ENCODE measurements at regions not wholly inside any gene's neighbourhood (a gene's known extent, or its start where the extent isn't known, plus 50 kb on each side); places are given as distances from the start of the nearest gene placed in this dataset.

- H3K36me3 ChIP-seq (ENCODE audit: control insufficient read depth in 2 of 3, insufficient read depth in 3 of 3, low read length in 3 of 3): no peaks in the 10 kb centered on the region
- H3K27ac ChIP-seq (ENCODE audit: low read depth, low read length): no peak overlapping the region
- no peaks in the 10 kb centered on the region for H3K9me3 ChIP-seq (ENCODE audit: control insufficient read depth in 2 of 3, low read length in 3 of 3)
- DNase-seq (no peak), ATAC-seq (no peak)
- Mint-ChIP-seq H3K36me3 (no peaks in the 10 kb centered on the region), H3K4me1 (no peaks in the 10 kb centered on the region), H3K9me3 (peaks cover 0 to 21% (median 6%) of the 10 kb centered on the region in 11 donors), H3K27ac (no peak overlapping the region), H3K4me3 (no peak overlapping the region), H3K27me3 (peaks cover 0 to 25% (median 0%) of the 10 kb centered on the region in 5 donors)
- H3K4me1 ChIP-seq (ENCODE audit: control insufficient read depth in 2 of 2, insufficient read depth in 2 of 2, low read length in 2 of 2): no peaks in the 10 kb centered on the region
- CTCF ChIA-PET: no interaction called here
- no peak overlapping the region for H3K4me3 ChIP-seq (ENCODE audit: low read length)
- intact Hi-C loops (cut with micrococcal nuclease): no loop called here
- POLR2A ChIA-PET: no interaction called here
- H3K27me3 ChIP-seq (ENCODE audit: control insufficient read depth in 2 of 2, insufficient read depth in 2 of 2, low read length in 2 of 2): no peaks in the 10 kb centered on the region
Measured at GRCh38 chr18:78106946-78107345, 857.3 kb downstream of the GALR1 start.

GRCh38 chr18:78107363-78107762 lies 857.7 kb downstream of the GALR1 start:
- CTCF ChIA-PET: no interaction called here
- intact Hi-C loops (cut with micrococcal nuclease): no loop called here
- H3K27me3 ChIP-seq (ENCODE audit: control insufficient read depth in 2 of 2, insufficient read depth in 2 of 2, low read length in 2 of 2): no peaks in the 10 kb centered on the region

GRCh38 chr18:78108554-78108953 lies 858.9 kb downstream of the GALR1 start:
- intact Hi-C loops (cut with micrococcal nuclease): no loop called here
- Histone ChIP-seq H3K4me1 (ENCODE audit: control insufficient read depth in 2 of 2, insufficient read depth in 2 of 2, low read length in 2 of 2) (no peaks in the 10 kb centered on the region), H3K9me3 (ENCODE audit: control insufficient read depth in 2 of 3, low read length in 3 of 3) (no peaks in the 10 kb centered on the region), H3K27me3 (ENCODE audit: control insufficient read depth in 2 of 2, insufficient read depth in 2 of 2, low read length in 2 of 2) (no peaks in the 10 kb centered on the region), H3K36me3 (ENCODE audit: control insufficient read depth in 2 of 3, insufficient read depth in 3 of 3, low read length in 3 of 3) (no peaks in the 10 kb centered on the region), H3K27ac (ENCODE audit: low read depth, low read length) (no peak overlapping the region), H3K4me3 (ENCODE audit: low read length) (no peak overlapping the region)
- ChIA-PET CTCF (no interaction called here), POLR2A (no interaction called here)
- peaks cover 0 to 28% (median 0%) of the 10 kb centered on the region in 5 donors for H3K27me3 Mint-ChIP-seq
- DNase-seq (no peak), ATAC-seq (no peak)
- H3K4me1 Mint-ChIP-seq: no peaks in the 10 kb centered on the region
- H3K36me3 Mint-ChIP-seq: no peaks in the 10 kb centered on the region
- H3K4me3 Mint-ChIP-seq: no peak overlapping the region
- no peak overlapping the region for H3K27ac Mint-ChIP-seq
- peaks cover 0 to 18% (median 4%) of the 10 kb centered on the region in 11 donors for H3K9me3 Mint-ChIP-seq

More at GRCh38 chr18:78107363-78107762, 857.7 kb downstream of the GALR1 start:
- ATAC-seq (no peak), DNase-seq (no peak)
- H3K4me1 ChIP-seq (ENCODE audit: control insufficient read depth in 2 of 2, insufficient read depth in 2 of 2, low read length in 2 of 2): no peaks in the 10 kb centered on the region
- no peak overlapping the region for H3K27ac ChIP-seq (ENCODE audit: low read depth, low read length)
- no peaks in the 10 kb centered on the region for H3K36me3 Mint-ChIP-seq
- H3K27ac Mint-ChIP-seq: no peak overlapping the region
- no peak overlapping the region for H3K4me3 Mint-ChIP-seq
- POLR2A ChIA-PET: no interaction called here
- H3K27me3 Mint-ChIP-seq: peaks cover 0 to 22% (median 0%) of the 10 kb centered on the region in 5 donors
- no peaks in the 10 kb centered on the region for H3K4me1 Mint-ChIP-seq
- no peaks in the 10 kb centered on the region for H3K9me3 ChIP-seq (ENCODE audit: control insufficient read depth in 2 of 3, low read length in 3 of 3)
- H3K4me3 ChIP-seq (ENCODE audit: low read length): no peak overlapping the region
- no peaks in the 10 kb centered on the region for H3K36me3 ChIP-seq (ENCODE audit: control insufficient read depth in 2 of 3, insufficient read depth in 3 of 3, low read length in 3 of 3)
- peaks cover 0 to 21% (median 5%) of the 10 kb centered on the region in 11 donors for H3K9me3 Mint-ChIP-seq

- Histone ChIP-seq H3K4me3 (ENCODE audit: low read length) (no peak overlapping the region), H3K4me1 (ENCODE audit: control insufficient read depth in 2 of 2, insufficient read depth in 2 of 2, low read length in 2 of 2) (no peaks in the 10 kb centered on the region), H3K9me3 (ENCODE audit: control insufficient read depth in 2 of 3, low read length in 3 of 3) (no peaks in the 10 kb centered on the region), H3K27me3 (ENCODE audit: control insufficient read depth in 2 of 2, insufficient read depth in 2 of 2, low read length in 2 of 2) (no peaks in the 10 kb centered on the region), H3K36me3 (ENCODE audit: control insufficient read depth in 2 of 3, insufficient read depth in 3 of 3, low read length in 3 of 3) (no peaks in the 10 kb centered on the region), H3K27ac (ENCODE audit: low read depth, low read length) (no peak overlapping the region)
- peaks cover 0 to 2% (median 0%) of the 10 kb centered on the region in 11 donors for H3K9me3 Mint-ChIP-seq
- POLR2A ChIA-PET: no interaction called here
- DNase-seq (no peak), ATAC-seq (no peak)
- no peak overlapping the region for H3K4me3 Mint-ChIP-seq
- H3K27ac Mint-ChIP-seq: no peak overlapping the region
- CTCF ChIA-PET: no interaction called here
- H3K27me3 Mint-ChIP-seq: peaks cover 0 to 16% (median 0%) of the 10 kb centered on the region in 5 donors
- H3K4me1 Mint-ChIP-seq: no peaks in the 10 kb centered on the region
- no peaks in the 10 kb centered on the region for H3K36me3 Mint-ChIP-seq
- intact Hi-C loops (cut with micrococcal nuclease): no loop called here
Measured at GRCh38 chr18:78113136-78113939, 863.7 kb downstream of the GALR1 start.

GRCh38 chr18:78113940-78114251 lies 864.2 kb downstream of the GALR1 start:
- no peak overlapping the region for H3K27ac ChIP-seq (ENCODE audit: low read depth, low read length)
- POLR2A ChIA-PET: no interaction called here
- ATAC-seq (no peak), DNase-seq (no peak)
- H3K27me3 ChIP-seq (ENCODE audit: control insufficient read depth in 2 of 2, insufficient read depth in 2 of 2, low read length in 2 of 2): no peaks in the 10 kb centered on the region
- no peaks in the 10 kb centered on the region for H3K4me1 ChIP-seq (ENCODE audit: control insufficient read depth in 2 of 2, insufficient read depth in 2 of 2, low read length in 2 of 2)
- H3K9me3 ChIP-seq (ENCODE audit: control insufficient read depth in 2 of 3, low read length in 3 of 3): no peaks in the 10 kb centered on the region
- CTCF ChIA-PET: no interaction called here
- H3K27me3 Mint-ChIP-seq: peaks cover 0 to 16% (median 0%) of the 10 kb centered on the region in 5 donors
- no peaks in the 10 kb centered on the region for H3K36me3 ChIP-seq (ENCODE audit: control insufficient read depth in 2 of 3, insufficient read depth in 3 of 3, low read length in 3 of 3)
- H3K4me3 ChIP-seq (ENCODE audit: low read length): no peak overlapping the region
- peaks cover 0 to 6% (median 1%) of the 10 kb centered on the region in 11 donors for H3K9me3 Mint-ChIP-seq
- intact Hi-C loops (cut with micrococcal nuclease): no loop called here
- no peaks in the 10 kb centered on the region for H3K4me1 Mint-ChIP-seq
- H3K27ac Mint-ChIP-seq: no peak overlapping the region
- H3K4me3 Mint-ChIP-seq: no peak overlapping the region
- H3K36me3 Mint-ChIP-seq: no peaks in the 10 kb centered on the region

- ChIA-PET CTCF (no interaction called here), POLR2A (no interaction called here)
- ATAC-seq: no peak
Measured at GRCh38 chr18:78115896-78116561, 863.6 kb upstream of the SALL3 start.

More at GRCh38 chr18:78115896-78116561, 863.6 kb upstream of the SALL3 start:
- H3K36me3 ChIP-seq (ENCODE audit: control insufficient read depth in 2 of 3, insufficient read depth in 3 of 3, low read length in 3 of 3): no peaks in the 10 kb centered on the region
- Mint-ChIP-seq H3K4me1 (no peaks in the 10 kb centered on the region), H3K27ac (no peak overlapping the region), H3K9me3 (peaks cover 0 to 25% (median 5%) of the 10 kb centered on the region in 11 donors), H3K4me3 (no peak overlapping the region), H3K36me3 (no peaks in the 10 kb centered on the region), H3K27me3 (peaks cover 0 to 7% (median 0%) of the 10 kb centered on the region in 5 donors)
- H3K9me3 ChIP-seq (ENCODE audit: control insufficient read depth in 2 of 3, low read length in 3 of 3): peaks cover 0 to 4% (median 0%) of the 10 kb centered on the region in 3 experiments
- H3K27me3 ChIP-seq (ENCODE audit: control insufficient read depth in 2 of 2, insufficient read depth in 2 of 2, low read length in 2 of 2): no peaks in the 10 kb centered on the region
- no peaks in the 10 kb centered on the region for H3K4me1 ChIP-seq (ENCODE audit: control insufficient read depth in 2 of 2, insufficient read depth in 2 of 2, low read length in 2 of 2)
- H3K27ac ChIP-seq (ENCODE audit: low read depth, low read length): no peak overlapping the region
- H3K4me3 ChIP-seq (ENCODE audit: low read length): no peak overlapping the region
- no peak for DNase-seq
- intact Hi-C loops (cut with micrococcal nuclease): no loop called here
